Activated CD8-positive, alpha-beta T cell treated with anti-CD3 and anti-CD28 coated beads, Interleukin-2, amount 10 ng/mL, durations not matched to agents 7 days and 5 days (primary cell): ENCODE measurements at regions not wholly inside any gene's neighbourhood (a gene's known extent, or its start where the extent isn't known, plus 50 kb on each side); places are given as distances from the start of the nearest gene placed in this dataset.

ENCODE experiments used
- ATAC-seq: fragments of 150-1000 bp; cut with Tn5 transposase; one replicate; pipeline ENCODE4 v1.10.0; 2021; ENCODE audit warnings: moderate library complexity
- CTCF ChIA-PET: fragments of 350-600 bp; sonication (Branson Sonifier 250); formaldehyde crosslinking; loops from one replicate; lab custom pipeline; 2021; ENCODE audit warnings: antibody characterized with exemption; lab: Charles Lee
- POLR2A ChIA-PET: fragments of 350-600 bp; sonication (Branson Sonifier 250); formaldehyde crosslinking; loops from one replicate; lab custom pipeline; 2021; ENCODE audit warnings: antibody characterized with exemption; lab: Charles Lee
- DNase-seq: peaks from one replicate; pipeline ENCODE4 v3.0.0-alpha.2; 2020
- H3K27ac Mint-ChIP-seq: one replicate; pipeline ENCODE4 v1.8.0; 2021; ENCODE audit warnings: mild to moderate bottlenecking, mixed read lengths
- H3K27me3 Mint-ChIP-seq: one replicate; pipeline ENCODE4 v1.8.0; 2021; ENCODE audit warnings: low read depth, mixed read lengths
- H3K36me3 Mint-ChIP-seq: one replicate; pipeline ENCODE4 v1.8.0; 2021; ENCODE audit warnings: low read depth, mixed read lengths
- H3K4me1 Mint-ChIP-seq: one replicate; pipeline ENCODE4 v1.8.0; 2021; ENCODE audit warnings: low read depth, mixed read lengths
- H3K4me3 Mint-ChIP-seq: one replicate; pipeline ENCODE4 v1.8.0; 2021; ENCODE audit warnings: mild to moderate bottlenecking, mixed read lengths
- H3K9me3 Mint-ChIP-seq: one replicate; pipeline ENCODE4 v1.8.0; 2022; ENCODE audit warnings: mixed read lengths; ENCODE audit not compliant: insufficient read depth

GRCh38 chr13:33994198-33994597 lies 176.2 kb downstream of the RFC3 start:
- no peaks in the 10 kb centered on the region for H3K36me3 Mint-ChIP-seq
- no peaks in the 10 kb centered on the region for H3K27me3 Mint-ChIP-seq
- H3K4me3 Mint-ChIP-seq, result no peak overlapping the region
- CTCF ChIA-PET, result no interaction called here
- no peak overlapping the region for H3K27ac Mint-ChIP-seq
- no peaks in the 10 kb centered on the region for H3K4me1 Mint-ChIP-seq
- H3K9me3 Mint-ChIP-seq, result no peaks in the 10 kb centered on the region
- ATAC-seq (no peak), DNase-seq (no peak)
- POLR2A ChIA-PET, result no interaction called here

- ATAC-seq, result no peak
- POLR2A ChIA-PET, result no interaction called here
These were observed 177.0 kb downstream of the RFC3 start for GRCh38 chr13:33994826-33995502.

GRCh38 chr13:33996636-33997035 lies 178.7 kb downstream of the RFC3 start:
- Mint-ChIP-seq H3K36me3 (no peaks in the 10 kb centered on the region), H3K27me3 (no peaks in the 10 kb centered on the region), H3K4me3 (no peak overlapping the region), H3K27ac (no peak overlapping the region), H3K9me3 (no peaks in the 10 kb centered on the region), H3K4me1 (no peaks in the 10 kb centered on the region)
- CTCF ChIA-PET, result no interaction called here
- no peak for DNase-seq
- no peak for ATAC-seq
- POLR2A ChIA-PET, result no interaction called here

More at GRCh38 chr13:33994826-33995502, 177.0 kb downstream of the RFC3 start:
- Mint-ChIP-seq H3K36me3 (no peaks in the 10 kb centered on the region), H3K27ac (no peak overlapping the region), H3K27me3 (no peaks in the 10 kb centered on the region), H3K9me3 (no peaks in the 10 kb centered on the region), H3K4me1 (no peaks in the 10 kb centered on the region), H3K4me3 (no peak overlapping the region)
- CTCF ChIA-PET, result no interaction called here
- no peak for DNase-seq

GRCh38 chr13:33997574-33997973 lies 179.6 kb downstream of the RFC3 start:
- ChIA-PET CTCF (no interaction called here), POLR2A (no interaction called here)
- Mint-ChIP-seq H3K4me3 (no peak overlapping the region), H3K36me3 (no peaks in the 10 kb centered on the region), H3K27ac (no peak overlapping the region), H3K27me3 (no peaks in the 10 kb centered on the region), H3K9me3 (no peaks in the 10 kb centered on the region), H3K4me1 (no peaks in the 10 kb centered on the region)
- DNase-seq, result no peak
- no peak for ATAC-seq

GRCh38 chr13:33999811-34000605 lies 182.1 kb downstream of the RFC3 start:
- Mint-ChIP-seq H3K9me3 (no peaks in the 10 kb centered on the region), H3K27me3 (no peaks in the 10 kb centered on the region), H3K27ac (no peak overlapping the region), H3K36me3 (no peaks in the 10 kb centered on the region), H3K4me1 (no peaks in the 10 kb centered on the region), H3K4me3 (no peak overlapping the region)
- ChIA-PET CTCF (no interaction called here), POLR2A (no interaction called here)
- no peak for ATAC-seq
- no peak for DNase-seq

GRCh38 chr13:34000955-34001354 lies 183.0 kb downstream of the RFC3 start:
- H3K27ac Mint-ChIP-seq, result no peak overlapping the region
- H3K9me3 Mint-ChIP-seq, result no peaks in the 10 kb centered on the region
- H3K36me3 Mint-ChIP-seq, result no peaks in the 10 kb centered on the region
- ChIA-PET POLR2A (no interaction called here), CTCF (no interaction called here)
- DNase-seq (no peak), ATAC-seq (no peak)
- H3K4me1 Mint-ChIP-seq, result no peaks in the 10 kb centered on the region
- H3K27me3 Mint-ChIP-seq, result no peaks in the 10 kb centered on the region
- no peak overlapping the region for H3K4me3 Mint-ChIP-seq

GRCh38 chr13:34001389-34001788 lies 183.4 kb downstream of the RFC3 start:
- ChIA-PET POLR2A (no interaction called here), CTCF (no interaction called here)
- Mint-ChIP-seq H3K36me3 (no peaks in the 10 kb centered on the region), H3K4me1 (no peaks in the 10 kb centered on the region), H3K9me3 (no peaks in the 10 kb centered on the region), H3K27me3 (no peaks in the 10 kb centered on the region), H3K27ac (no peak overlapping the region), H3K4me3 (no peak overlapping the region)
- ATAC-seq, result no peak
- DNase-seq, result no peak

- Mint-ChIP-seq H3K4me3 (no peak overlapping the region), H3K4me1 (no peaks in the 10 kb centered on the region), H3K27me3 (no peaks in the 10 kb centered on the region), H3K36me3 (no peaks in the 10 kb centered on the region), H3K9me3 (no peaks in the 10 kb centered on the region), H3K27ac (no peak overlapping the region)
- no peak for ATAC-seq
- ChIA-PET POLR2A (no interaction called here), CTCF (no interaction called here)
- DNase-seq, result no peak
These were observed 184.2 kb downstream of the RFC3 start for GRCh38 chr13:34002141-34002540.

- H3K4me1 Mint-ChIP-seq, result no peaks in the 10 kb centered on the region
- ChIA-PET POLR2A (no interaction called here), CTCF (no interaction called here)
- no peak overlapping the region for H3K27ac Mint-ChIP-seq
- no peak overlapping the region for H3K4me3 Mint-ChIP-seq
- no peak for DNase-seq
- no peaks in the 10 kb centered on the region for H3K9me3 Mint-ChIP-seq
- H3K27me3 Mint-ChIP-seq, result no peaks in the 10 kb centered on the region
- no peak for ATAC-seq
- no peaks in the 10 kb centered on the region for H3K36me3 Mint-ChIP-seq
These were observed 185.0 kb downstream of the RFC3 start for GRCh38 chr13:34002924-34003323.

GRCh38 chr13:34003656-34004055 lies 185.7 kb downstream of the RFC3 start:
- Mint-ChIP-seq H3K27ac (no peak overlapping the region), H3K36me3 (no peaks in the 10 kb centered on the region), H3K27me3 (no peaks in the 10 kb centered on the region), H3K4me3 (no peak overlapping the region), H3K4me1 (no peaks in the 10 kb centered on the region), H3K9me3 (no peaks in the 10 kb centered on the region)
- DNase-seq, result no peak
- no peak for ATAC-seq
- ChIA-PET CTCF (no interaction called here), POLR2A (no interaction called here)

GRCh38 chr13:34004676-34005075 lies 186.7 kb downstream of the RFC3 start:
- no peaks in the 10 kb centered on the region for H3K27me3 Mint-ChIP-seq
- no peaks in the 10 kb centered on the region for H3K36me3 Mint-ChIP-seq
- DNase-seq (no peak), ATAC-seq (no peak)
- CTCF ChIA-PET, result no interaction called here
- POLR2A ChIA-PET, result no interaction called here
- no peak overlapping the region for H3K27ac Mint-ChIP-seq
- no peaks in the 10 kb centered on the region for H3K4me1 Mint-ChIP-seq
- H3K4me3 Mint-ChIP-seq, result no peak overlapping the region
- H3K9me3 Mint-ChIP-seq, result no peaks in the 10 kb centered on the region

GRCh38 chr13:34006011-34006410 lies 188.1 kb downstream of the RFC3 start:
- no peaks in the 10 kb centered on the region for H3K4me1 Mint-ChIP-seq
- no peak overlapping the region for H3K27ac Mint-ChIP-seq
- ATAC-seq (no peak), DNase-seq (no peak)
- H3K27me3 Mint-ChIP-seq, result no peaks in the 10 kb centered on the region
- H3K9me3 Mint-ChIP-seq, result no peaks in the 10 kb centered on the region
- CTCF ChIA-PET, result no interaction called here
- H3K4me3 Mint-ChIP-seq, result no peak overlapping the region
- POLR2A ChIA-PET, result no interaction called here
- no peaks in the 10 kb centered on the region for H3K36me3 Mint-ChIP-seq
